SK-N-SH (cell line): ENCODE measurements at regions not wholly inside any gene's neighbourhood (a gene's known extent, or its start where the extent isn't known, plus 50 kb on each side); places are given as distances from the start of the nearest gene placed in this dataset.

Experiments used
- CTCF ChIP-seq: fragments of 200-600 bp; sonication (generic); IDR thresholded peaks from 2 replicates; pipeline ENCODE4 v1.6.1; 2017; ENCODE audit warnings: antibody characterized with exemption, mild to moderate bottlenecking, moderate library complexity
- JUND ChIP-seq: IDR thresholded peaks from 2 replicates; pipeline ENCODE4 v1.4.0; 2012
- RFX5 ChIP-seq: IDR thresholded peaks from 2 replicates; pipeline ENCODE4 v1.6.1; 2012; ENCODE audit warnings: mild to moderate bottlenecking, improper control_type of control experiment, low read length
- TCF12 ChIP-seq: IDR thresholded peaks from 2 replicates; pipeline ENCODE4 v1.4.0; 2012

- TF ChIP-seq JUND, result no peak
- TF ChIP-seq RFX5, result no peak
- TF ChIP-seq TCF12, result no peak
- TF ChIP-seq CTCF, result no peak
These were observed 191.5 kb downstream of the RAMP3 start for GRCh38 chr7:45349090-45349489.
